ENCODE measurements at regions not wholly inside any gene's neighbourhood (a gene's known extent, or its start where the extent isn't known, plus 50 kb on each side); places are given as distances from the start of the nearest gene placed in this dataset.

- TF ChIP-seq POLR2AphosphoS5 (IDR thresholded peaks at IDR 0.05) (no peak), EP300 (IDR thresholded peaks at IDR 0.05) (no peak), POLR2A (IDR thresholded peaks at IDR 0.05) (no peak)
Observed at GRCh38 chr2:128503399-128504245, 185.0 kb upstream of the HS6ST1 start.

Measured in gastroesophageal sphincter (tissue), 2 donors.